ENCODE measurements at regions not wholly inside any gene's neighbourhood (a gene's known extent, or its start where the extent isn't known, plus 50 kb on each side); places are given as distances from the start of the nearest gene placed in this dataset.
"Not testable (repeated sequence)": the region's sequence is repeated elsewhere in the genome, so short reads cannot be mapped to it uniquely, and the experiment has no call there.

DNA sequence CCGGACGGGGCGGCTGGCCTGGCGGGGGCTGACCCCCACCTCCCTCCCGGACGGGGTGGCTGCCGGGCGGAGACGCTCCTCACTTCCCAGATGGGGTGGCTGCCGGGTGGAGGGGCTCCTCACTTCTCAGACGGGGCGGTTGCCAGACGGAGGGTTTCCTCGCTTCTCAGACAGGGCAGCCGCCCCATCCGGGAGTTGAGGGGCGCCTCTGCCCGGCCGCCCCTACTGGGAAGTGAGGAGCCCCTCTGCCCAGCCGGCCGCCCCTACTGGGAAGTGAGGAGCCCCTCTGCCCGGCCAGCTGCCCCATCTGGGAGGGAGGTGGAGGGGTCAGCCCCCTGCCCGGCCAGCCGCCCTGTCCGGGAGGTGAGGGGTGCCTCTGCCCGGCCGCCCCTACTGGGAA, 761.1 kb upstream of the SPRY2 start:
- TF ChIP-seq SP1 (IDR thresholded peaks at IDR 0.05); ELF4 (IDR thresholded peaks at IDR 0.05); ZNF384 (IDR thresholded peaks at IDR 0.05); FOXM1 (IDR thresholded peaks at IDR 0.05; ENCODE audit: borderline replicate concordance); ARNT (IDR thresholded peaks at IDR 0.05); SUZ12 (IDR thresholded peaks at IDR 0.05); TARDBP (IDR thresholded peaks at IDR 0.05); FOXA1 (IDR thresholded peaks at IDR 0.05): not testable (repeated sequence)
- TF ChIP-seq, protein P1, sequence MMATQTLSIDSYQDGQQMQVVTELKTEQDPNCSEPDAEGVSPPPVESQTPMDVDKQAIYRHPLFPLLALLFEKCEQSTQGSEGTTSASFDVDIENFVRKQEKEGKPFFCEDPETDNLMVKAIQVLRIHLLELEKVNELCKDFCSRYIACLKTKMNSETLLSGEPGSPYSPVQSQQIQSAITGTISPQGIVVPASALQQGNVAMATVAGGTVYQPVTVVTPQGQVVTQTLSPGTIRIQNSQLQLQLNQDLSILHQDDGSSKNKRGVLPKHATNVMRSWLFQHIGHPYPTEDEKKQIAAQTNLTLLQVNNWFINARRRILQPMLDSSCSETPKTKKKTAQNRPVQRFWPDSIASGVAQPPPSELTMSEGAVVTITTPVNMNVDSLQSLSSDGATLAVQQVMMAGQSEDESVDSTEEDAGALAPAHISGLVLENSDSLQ (IDR thresholded peaks at IDR 0.05) = not testable (repeated sequence)
